GM21723 (cell line): ENCODE measurements at regions not wholly inside any gene's neighbourhood (a gene's known extent, or its start where the extent isn't known, plus 50 kb on each side); places are given as distances from the start of the nearest gene placed in this dataset.

ENCODE experiments used
- ATAC-seq: cut with Tn5 transposase; IDR thresholded peaks from one replicate; pipeline ENCODE4 v1.9.1; 2021; ENCODE audit warnings: mild to moderate bottlenecking, moderate library complexity; ENCODE audit not compliant: unreplicated experiment

GRCh38 chr19:27673986-27674385, 1539.0 kb downstream of the UQCRFS1 start:
- no peak for ATAC-seq

GRCh38 chr19:27672309-27673047, 1540.5 kb downstream of the UQCRFS1 start:
- ATAC-seq = no peak

- ATAC-seq = no peak
These were observed 1541.1 kb downstream of the UQCRFS1 start for GRCh38 chr19:27671876-27672275.

DNA sequence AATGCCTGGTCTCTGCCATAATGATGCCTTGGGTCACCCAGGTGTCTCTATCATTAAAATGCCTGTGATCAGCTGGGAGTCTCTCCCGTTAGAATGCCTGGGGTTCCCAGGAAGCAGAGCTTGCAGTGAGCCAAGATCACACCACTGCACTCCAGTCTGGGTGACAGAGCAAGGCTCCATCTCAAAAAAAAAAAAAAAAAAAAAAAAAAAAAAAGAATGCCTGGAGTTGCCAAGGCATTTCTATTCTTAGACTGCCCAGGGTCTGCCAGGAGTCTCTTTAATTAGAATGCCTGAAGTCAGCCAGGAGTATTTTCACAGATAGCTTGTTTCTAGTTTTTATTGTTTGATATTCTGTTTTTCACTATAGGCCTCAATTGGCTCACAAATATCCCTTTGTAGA, 1552.5 kb downstream of the UQCRFS1 start:
- no peak for ATAC-seq

GRCh38 chr19:27657271-27658051, 1555.5 kb downstream of the UQCRFS1 start:
- ATAC-seq = no peak

DNA sequence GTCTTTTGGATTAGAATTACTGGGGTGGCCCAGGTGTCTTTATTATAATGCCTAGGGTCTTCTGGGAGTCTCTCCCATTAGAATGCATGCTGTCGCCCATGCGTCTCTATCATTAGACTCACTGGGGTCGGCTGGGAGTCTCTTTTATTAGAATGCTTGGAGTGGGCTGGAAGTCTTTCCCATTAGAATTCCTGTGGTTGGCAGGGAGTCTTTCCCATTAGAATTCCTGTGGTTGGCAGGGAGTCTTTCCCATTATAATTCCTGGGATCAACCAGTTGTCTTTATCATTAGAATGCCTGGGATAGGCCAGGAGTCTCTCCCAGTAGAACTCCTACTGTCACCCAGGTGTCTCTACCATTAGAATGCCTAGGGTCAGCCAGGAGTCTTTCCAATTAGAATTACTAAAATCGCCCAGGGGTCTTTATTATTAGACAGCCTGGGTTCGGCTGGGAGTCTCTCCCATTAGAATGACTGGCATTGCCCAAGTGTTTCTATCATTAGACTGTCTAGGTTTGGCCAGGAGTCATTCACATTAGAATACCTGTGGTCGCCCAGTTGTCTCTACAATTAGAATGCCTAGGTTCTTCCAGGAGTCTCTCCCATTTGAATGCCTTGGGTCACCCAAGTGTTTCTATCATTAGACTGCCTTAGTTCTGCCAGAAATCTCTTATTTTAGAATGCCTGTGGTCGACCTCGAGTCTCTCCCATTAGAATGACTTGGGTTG, 1558.5 kb downstream of the UQCRFS1 start:
- ATAC-seq = no peak

DNA sequence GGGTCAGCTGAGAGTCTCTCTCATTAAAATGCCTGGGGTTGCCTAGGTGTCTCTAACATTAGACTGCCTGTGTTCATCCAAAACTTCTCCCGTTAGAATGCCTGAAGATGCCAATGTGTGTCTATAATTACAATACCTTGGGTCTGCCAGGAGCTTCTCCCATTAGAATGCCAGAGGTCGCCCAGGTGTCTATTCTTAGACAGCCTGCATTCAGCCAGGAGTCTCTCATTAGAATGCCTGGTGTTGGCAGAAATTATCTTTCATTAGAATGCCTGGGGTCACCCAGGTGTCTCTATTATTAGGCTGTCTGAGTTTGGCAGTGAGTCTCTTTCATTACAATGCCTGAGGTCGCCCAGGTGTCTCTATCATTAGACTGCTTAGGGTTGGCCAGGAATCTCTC, 1560.2 kb downstream of the UQCRFS1 start:
- no peak for ATAC-seq

DNA sequence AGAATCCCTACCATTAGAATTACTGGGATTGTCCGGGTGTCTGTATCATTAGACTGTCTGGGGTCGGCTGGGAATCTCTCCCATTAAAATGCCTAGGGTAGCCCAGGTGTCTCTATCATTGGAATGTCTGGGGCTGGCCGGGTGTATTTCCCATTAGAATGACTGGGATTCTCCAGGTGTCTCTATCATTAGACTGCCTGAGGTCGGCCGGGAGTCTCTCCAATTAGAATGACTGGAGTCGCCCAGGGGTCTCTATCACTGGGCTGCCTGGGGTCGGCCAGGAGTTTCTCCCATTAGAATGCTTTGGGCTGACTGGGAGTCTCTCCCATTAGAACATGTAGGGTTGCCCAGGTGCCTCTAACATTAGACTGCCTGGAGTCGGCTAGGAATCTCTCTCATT, 1560.7 kb downstream of the UQCRFS1 start:
- ATAC-seq = no peak

DNA sequence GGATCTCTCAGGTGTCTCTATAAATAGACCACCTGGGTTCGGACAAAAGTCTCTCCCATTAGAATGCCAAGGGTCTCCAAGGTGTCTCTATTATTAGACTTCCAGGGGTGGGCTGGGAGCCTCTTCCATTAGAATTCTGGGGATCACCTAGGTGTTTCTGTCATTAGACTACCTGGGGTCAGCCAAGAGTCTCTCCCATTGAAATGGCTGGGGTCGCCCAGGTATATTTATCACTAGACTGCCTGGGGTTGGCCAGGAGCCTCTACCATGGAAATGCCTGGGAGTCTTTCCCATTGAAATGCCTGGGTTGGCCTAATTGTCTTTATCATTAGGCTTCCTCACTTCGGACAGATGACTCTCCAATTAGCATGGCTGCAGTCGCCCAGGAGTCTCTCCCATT, 1565.5 kb downstream of the UQCRFS1 start:
- no peak for ATAC-seq

DNA sequence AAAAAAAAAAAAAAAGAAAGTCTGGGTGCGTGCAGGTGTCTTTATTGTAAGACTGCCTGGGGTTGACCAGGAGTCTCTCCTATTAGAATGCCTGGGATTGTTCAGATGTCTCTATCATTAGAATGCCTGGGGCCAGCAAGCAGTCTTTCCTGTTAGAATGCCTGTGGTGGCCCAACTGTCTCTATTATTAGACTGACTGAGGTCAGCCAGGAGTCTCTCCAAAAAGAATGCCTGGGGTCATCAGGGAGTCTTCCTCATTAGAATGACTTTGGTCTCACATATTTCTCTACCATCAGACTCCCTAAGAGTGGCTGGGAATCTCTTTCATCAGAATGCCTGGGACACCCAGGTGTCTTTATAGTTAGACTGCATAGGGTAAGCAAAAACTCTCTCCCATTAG, 1577.5 kb downstream of the UQCRFS1 start:
- ATAC-seq = no peak

DNA sequence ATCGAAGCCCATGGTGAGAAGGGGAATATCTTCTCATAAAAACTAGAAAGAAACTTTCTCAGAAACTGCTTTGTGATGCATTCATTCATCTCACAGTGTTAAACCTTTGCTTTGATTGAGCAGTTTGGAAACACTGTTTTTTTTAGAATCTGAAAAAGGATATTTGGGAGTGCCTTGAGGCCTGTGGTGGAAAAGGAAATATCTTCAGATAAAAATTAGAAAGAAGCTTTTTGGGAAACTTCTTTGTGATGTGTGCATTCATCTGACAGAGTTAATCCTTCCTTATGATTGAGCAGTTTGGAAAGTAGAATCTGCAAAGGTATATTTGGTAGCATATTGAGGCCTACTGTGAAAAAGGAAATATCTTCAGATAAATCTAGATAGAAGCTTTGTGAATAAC, 1594.9 kb downstream of the UQCRFS1 start:
- no peak for ATAC-seq

- no peak for ATAC-seq
These were observed 1632.0 kb downstream of the UQCRFS1 start for GRCh38 chr19:27580906-27581305.
